ENCODE measurements at regions not wholly inside any gene's neighbourhood (a gene's known extent, or its start where the extent isn't known, plus 50 kb on each side); places are given as distances from the start of the nearest gene placed in this dataset.

DNA sequence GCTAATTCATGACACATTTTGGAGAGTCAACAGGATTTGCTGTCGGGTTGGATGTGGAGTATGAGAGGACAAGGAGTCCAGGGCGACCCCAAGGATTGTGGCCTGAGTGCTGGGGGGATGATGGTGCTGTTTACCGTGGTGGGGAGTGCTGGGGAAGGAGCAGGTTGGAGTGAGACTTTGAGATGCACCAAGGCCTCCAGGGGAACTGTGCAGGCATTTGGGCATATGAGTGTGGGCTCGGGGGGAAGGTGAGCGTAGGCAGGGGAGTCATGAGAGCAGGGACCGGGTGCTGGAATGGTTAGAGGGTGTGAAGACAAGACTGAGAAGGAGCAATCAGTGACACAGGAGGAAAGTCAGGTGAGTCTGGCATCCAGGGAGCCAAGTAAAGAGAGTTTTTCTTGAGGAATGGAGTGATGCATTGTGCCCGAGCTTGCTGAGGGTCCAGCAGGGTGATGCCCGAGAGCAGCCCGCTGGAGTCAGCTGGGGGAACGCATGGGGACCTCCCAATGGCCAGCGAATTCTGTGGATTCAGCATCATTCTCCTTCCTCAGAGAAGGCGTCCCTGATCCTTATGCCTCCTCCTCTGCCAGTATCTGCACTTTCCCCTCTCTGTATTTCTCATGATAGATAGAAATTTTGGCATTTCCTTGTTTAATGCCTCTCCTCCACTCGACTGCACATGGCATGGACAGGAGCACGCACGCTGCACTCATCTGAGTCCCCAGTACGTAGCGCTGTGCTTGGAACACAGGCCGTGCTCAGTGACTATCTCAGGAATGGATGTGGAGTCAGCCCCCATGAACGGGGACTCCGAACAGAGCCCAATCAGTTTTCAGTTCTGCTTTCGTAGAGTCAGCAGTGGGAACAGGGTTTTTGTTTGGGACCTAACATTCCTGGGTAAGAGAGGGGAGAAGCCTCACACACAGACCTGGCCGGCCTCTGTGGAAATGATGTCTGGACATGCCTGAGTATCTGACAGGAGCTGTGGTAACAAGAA, 52.1 kb upstream of the ETV3 start:
- peak; percentile 64 for DNase-seq (ENCODE audit: extremely low spot score, unreplicated experiment)
- H3K36me3 Mint-ChIP-seq (ENCODE audit: unreplicated experiment) = no peaks in the 10 kb centered on the region
- no peak overlapping the region for H3K27ac Mint-ChIP-seq (ENCODE audit: unreplicated experiment)
- H3K27me3 Mint-ChIP-seq (ENCODE audit: unreplicated experiment) = peaks cover 56% of the 10 kb centered on the region
- TF ChIP-seq, protein P1, sequence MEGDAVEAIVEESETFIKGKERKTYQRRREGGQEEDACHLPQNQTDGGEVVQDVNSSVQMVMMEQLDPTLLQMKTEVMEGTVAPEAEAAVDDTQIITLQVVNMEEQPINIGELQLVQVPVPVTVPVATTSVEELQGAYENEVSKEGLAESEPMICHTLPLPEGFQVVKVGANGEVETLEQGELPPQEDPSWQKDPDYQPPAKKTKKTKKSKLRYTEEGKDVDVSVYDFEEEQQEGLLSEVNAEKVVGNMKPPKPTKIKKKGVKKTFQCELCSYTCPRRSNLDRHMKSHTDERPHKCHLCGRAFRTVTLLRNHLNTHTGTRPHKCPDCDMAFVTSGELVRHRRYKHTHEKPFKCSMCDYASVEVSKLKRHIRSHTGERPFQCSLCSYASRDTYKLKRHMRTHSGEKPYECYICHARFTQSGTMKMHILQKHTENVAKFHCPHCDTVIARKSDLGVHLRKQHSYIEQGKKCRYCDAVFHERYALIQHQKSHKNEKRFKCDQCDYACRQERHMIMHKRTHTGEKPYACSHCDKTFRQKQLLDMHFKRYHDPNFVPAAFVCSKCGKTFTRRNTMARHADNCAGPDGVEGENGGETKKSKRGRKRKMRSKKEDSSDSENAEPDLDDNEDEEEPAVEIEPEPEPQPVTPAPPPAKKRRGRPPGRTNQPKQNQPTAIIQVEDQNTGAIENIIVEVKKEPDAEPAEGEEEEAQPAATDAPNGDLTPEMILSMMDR (IDR thresholded peaks at IDR 0.05) = no peak
- no peaks in the 10 kb centered on the region for H3K4me1 Mint-ChIP-seq (ENCODE audit: unreplicated experiment)
- H3K4me3 Mint-ChIP-seq (ENCODE audit: unreplicated experiment) = no peak overlapping the region
- H3K9me3 Mint-ChIP-seq (ENCODE audit: unreplicated experiment) = no peaks in the 10 kb centered on the region

DNA sequence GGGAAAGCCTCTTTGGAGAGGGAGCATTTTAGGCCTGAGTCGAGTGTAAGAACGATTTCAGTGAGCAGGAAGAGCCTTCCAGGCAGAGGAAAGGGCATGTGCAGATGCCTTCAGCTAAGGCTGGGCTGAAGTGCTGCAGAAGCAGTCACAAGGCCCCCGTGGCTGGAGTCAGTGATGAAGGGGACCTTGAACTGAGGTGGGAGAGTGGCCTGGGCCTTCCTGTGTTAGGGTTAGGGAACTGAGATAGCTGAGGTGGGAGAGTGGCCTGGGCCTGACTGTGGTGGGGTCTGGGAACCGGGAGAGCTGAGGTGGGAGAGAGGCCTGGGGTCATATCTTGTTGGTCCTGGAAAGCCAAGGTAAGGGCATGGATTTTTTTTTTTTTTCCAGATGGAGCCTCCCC, 50.9 kb upstream of the ETV3 start:
- Mint-ChIP-seq H3K4me3 (ENCODE audit: unreplicated experiment) (no peak overlapping the region), H3K27me3 (ENCODE audit: unreplicated experiment) (peaks cover 65% of the 10 kb centered on the region), H3K27ac (ENCODE audit: unreplicated experiment) (no peak overlapping the region), H3K4me1 (ENCODE audit: unreplicated experiment) (no peaks in the 10 kb centered on the region), H3K36me3 (ENCODE audit: unreplicated experiment) (no peaks in the 10 kb centered on the region), H3K9me3 (ENCODE audit: unreplicated experiment) (no peaks in the 10 kb centered on the region)
- peak; percentile 36 for DNase-seq (ENCODE audit: extremely low spot score, unreplicated experiment)
- TF ChIP-seq, protein P1 (IDR thresholded peaks at IDR 0.05) = no peak

All from osteocyte (in vitro differentiated cells).